ENCODE measurements at regions not wholly inside any gene's neighbourhood (a gene's known extent, or its start where the extent isn't known, plus 50 kb on each side); places are given as distances from the start of the nearest gene placed in this dataset.

DNA sequence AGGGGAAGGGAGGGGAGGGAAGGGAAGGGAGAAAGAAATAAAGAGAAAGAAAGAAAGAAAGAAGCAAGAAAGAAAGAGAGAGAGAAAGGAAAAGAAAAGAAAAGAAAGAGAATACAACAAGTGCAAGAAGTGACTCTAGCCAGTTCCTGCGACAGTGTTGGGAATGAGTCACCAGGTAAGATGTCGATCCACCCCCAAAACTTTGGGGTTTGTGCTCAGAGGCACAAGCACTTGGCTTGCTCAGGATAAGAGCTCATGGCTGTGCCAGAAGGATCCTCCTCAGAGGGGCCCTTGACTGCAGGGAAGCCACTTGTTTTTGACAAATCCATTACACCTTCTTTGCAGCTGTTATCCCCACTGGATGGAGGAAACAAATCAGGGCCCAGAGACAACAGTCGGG, 137.7 kb downstream of the TMEM132E start (continued):
- no peak for TF ChIP-seq NR2F2 (IDR thresholded peaks at IDR 0.05; ENCODE audit: borderline replicate concordance, low read depth)
- TF ChIP-seq ZNF3 (CRISPR knock-in tag; IDR thresholded peaks at IDR 0.05): no peak
- TF ChIP-seq SUZ12 (IDR thresholded peaks at IDR 0.05; ENCODE audit: low read depth, low read length): no peak

GRCh38 chr17:34716291-34716690, 136.9 kb downstream of the TMEM132E start:
- TF ChIP-seq TFE3 (CRISPR knock-in tag; IDR thresholded peaks at IDR 0.05): no peak
- TF ChIP-seq ZKSCAN5 (CRISPR knock-in tag; IDR thresholded peaks at IDR 0.05): no peak
- no peak for TF ChIP-seq RARG (CRISPR knock-in tag; IDR thresholded peaks at IDR 0.05; ENCODE audit: low read depth)
- TF ChIP-seq FIP1L1 (IDR thresholded peaks at IDR 0.05; ENCODE audit: borderline replicate concordance, insufficient read depth, low read depth, low read length): no peak
- no peak for TF ChIP-seq RCOR2 (CRISPR knock-in tag; IDR thresholded peaks at IDR 0.05)
- no peak for TF ChIP-seq ZFYVE20 (CRISPR knock-in tag; IDR thresholded peaks at IDR 0.05; ENCODE audit: borderline replicate concordance, low read depth)
- no peak for TF ChIP-seq ZBTB38 (CRISPR knock-in tag; IDR thresholded peaks at IDR 0.05)
- 4% methylated on average over 2 of the region's 3 CpGs for WGBS (ENCODE audit: low lambda C conversion rate)
- Histone ChIP-seq H3K4me1 (ENCODE audit: insufficient read depth, low read length) (no peaks in the 10 kb centered on the region), H3K9me3 (ENCODE audit: low read length) (no peaks in the 10 kb centered on the region), H2AFZ (ENCODE audit: low read length) (no peak overlapping the region), H3K4me3 (replicated peaks in 1 of 3; ENCODE audit: insufficient read depth in 1 of 3, low read depth in 2 of 3, low read length in 3 of 3) (no peak overlapping the region), H3K27me3 (ENCODE audit: control insufficient read depth in 1 of 2, insufficient read depth in 2 of 2, low read length in 2 of 2) (peaks cover 0 to 1% of the 10 kb centered on the region in 2 experiments; a peak in 2 of 5 replicates), H3K9ac (ENCODE audit: insufficient read depth, low read depth, low read length) (no peak overlapping the region), H3K27ac (ENCODE audit: extremely low read length, insufficient read depth, low read length) (no peak overlapping the region), H3K79me2 (ENCODE audit: insufficient read depth, low read length) (no peaks in the 10 kb centered on the region), H3K36me3 (replicated peaks in 1 of 2; ENCODE audit: control insufficient read depth in 1 of 2, insufficient read depth in 2 of 2, low read length in 2 of 2) (no peaks in the 10 kb centered on the region), H3K4me2 (ENCODE audit: low read depth, low read length) (no peak overlapping the region), H4K20me1 (ENCODE audit: insufficient read depth, low read length) (no peaks in the 10 kb centered on the region)
- ATAC-seq: no peak
- in situ Hi-C loops (cut with HindIII; ENCODE audit: extremely low pct_ligation_motif_present, low pct_unique_long_range_greater_than_20kb): no loop called here
- no peak for DNase-seq (ENCODE audit: low spot score)
- no TSS peak for BruUV-seq (replicated peaks)
- ChIA-PET POLR2A (no interaction called here), CTCF (ENCODE audit: low intra/inter-chr PET ratio, low total read pairs) (no interaction called here)
- intact Hi-C loops (cut with micrococcal nuclease; ENCODE audit: unreplicated experiment): no loop called here
- FAIRE-seq: no peak
